WTC11 (cell line): ENCODE measurements at regions not wholly inside any gene's neighbourhood (a gene's known extent, or its start where the extent isn't known, plus 50 kb on each side); places are given as distances from the start of the nearest gene placed in this dataset.

Experiments
- ATAC-seq: fragments of 200-7000 bp; cut with Tn5 transposase; 2 replicates; pipeline ENCODE4 v1.10.0; 2021; ENCODE audit warnings: mild to moderate bottlenecking, moderate library complexity
- CTCF ChIA-PET: fragments of 300-600 bp; sonication (Branson Sonifier 250); formaldehyde crosslinking; loops from one replicate; lab custom pipeline; 2021; ENCODE audit warnings: antibody characterized with exemption; lab: Charles Lee
- POLR2A ChIA-PET: fragments of 350-600 bp; sonication (Branson Sonifier 250); formaldehyde crosslinking; loops from one replicate; lab custom pipeline; 2021; ENCODE audit warnings: antibody characterized with exemption; lab: Charles Lee
- DNase-seq: peaks from one replicate; pipeline ENCODE4 v3.0.0; 2021; ENCODE audit warnings: low spot score
- H3K27ac Mint-ChIP-seq: 2 replicates; pipeline ENCODE4 v1.8.0; 2021; ENCODE audit warnings: mixed read lengths
- H3K27me3 Mint-ChIP-seq: 2 replicates; pipeline ENCODE4 v1.8.0; 2021; ENCODE audit warnings: low read depth, mild to moderate bottlenecking, moderate library complexity, mixed read lengths
- H3K36me3 Mint-ChIP-seq: 2 replicates; pipeline ENCODE4 v1.8.0; 2021; ENCODE audit warnings: mixed read lengths
- H3K4me1 Mint-ChIP-seq: 2 replicates; pipeline ENCODE4 v1.8.0; 2022; ENCODE audit warnings: mixed read lengths
- H3K4me3 Mint-ChIP-seq: 2 replicates; pipeline ENCODE4 v1.8.0; 2021; ENCODE audit warnings: mild to moderate bottlenecking, moderate library complexity, mixed read lengths
- H3K9me3 Mint-ChIP-seq: 2 replicates; pipeline ENCODE4 v1.8.0; 2021; ENCODE audit warnings: mixed read lengths
- CBFB ChIP-seq: sonication (generic); formaldehyde crosslinking; IDR thresholded peaks from 2 replicates; pipeline ENCODE4 v1.8.1; 2022; ENCODE audit warnings: mild to moderate bottlenecking, low read depth, missing genetic modification reagents
- CREM ChIP-seq: sonication (generic); formaldehyde crosslinking; IDR thresholded peaks from 2 replicates; pipeline ENCODE4 v1.8.1; 2022; ENCODE audit warnings: mild to moderate bottlenecking, missing genetic modification reagents, moderate library complexity
- FOXK1 ChIP-seq: sonication (generic); formaldehyde crosslinking; IDR thresholded peaks from 2 replicates; pipeline ENCODE4 v1.8.0; 2022; ENCODE audit warnings: mild to moderate bottlenecking, moderate library complexity, missing genetic modification reagents
- GTF2I ChIP-seq: fragments of 250-450 bp; sonication (Bioruptor Pico); conservative IDR thresholded peaks from 2 replicates; pipeline ENCODE4 v1.4.0; 2021; ENCODE audit warnings: mild to moderate bottlenecking
- JAZF1 ChIP-seq: fragments of 250-450 bp; sonication (Bioruptor Pico); IDR thresholded peaks from 2 replicates; pipeline ENCODE4 v1.9.0; 2021; ENCODE audit warnings: moderate library complexity, mild to moderate bottlenecking, inconsistent platforms
- KAT7 ChIP-seq: sonication (generic); formaldehyde crosslinking; IDR thresholded peaks from 2 replicates; pipeline ENCODE4 v1.8.1; 2023; ENCODE audit warnings: missing genetic modification reagents, mild to moderate bottlenecking, borderline replicate concordance
- NFATC4 ChIP-seq: fragments of 250-450 bp; sonication (Bioruptor Pico); IDR thresholded peaks from 2 replicates; pipeline ENCODE4 v1.9.0; 2021; ENCODE audit warnings: mild to moderate bottlenecking
- NFE2L1 ChIP-seq: sonication (generic); formaldehyde crosslinking; IDR thresholded peaks from 2 replicates; pipeline ENCODE4 v1.8.1; 2023; ENCODE audit warnings: missing genetic modification reagents
- NFYB ChIP-seq: sonication (generic); formaldehyde crosslinking; conservative IDR thresholded peaks from 2 replicates; pipeline ENCODE4 v1.8.0; 2022; ENCODE audit warnings: low read depth, missing genetic modification reagents
- NR3C1 ChIP-seq: sonication (generic); formaldehyde crosslinking; conservative IDR thresholded peaks from 2 replicates; pipeline ENCODE4 v1.8.1; 2023; ENCODE audit warnings: low read depth, mild to moderate bottlenecking, missing genetic modification reagents
- PRRX2 ChIP-seq: fragments of 250-450 bp; sonication (Bioruptor Pico); IDR thresholded peaks from 2 replicates; pipeline ENCODE4 v1.8.0; 2021; ENCODE audit warnings: mild to moderate bottlenecking
- SP1 ChIP-seq: sonication (generic); formaldehyde crosslinking; conservative IDR thresholded peaks from 2 replicates; pipeline ENCODE4 v1.8.1; 2022; ENCODE audit warnings: missing genetic modification reagents
- TEAD1 ChIP-seq: sonication (generic); formaldehyde crosslinking; IDR thresholded peaks from 2 replicates; pipeline ENCODE4 v1.8.0; 2022; ENCODE audit warnings: mild to moderate bottlenecking, missing genetic modification reagents
- TF ChIP-seq, protein P1 (sequence below): fragments of 250-450 bp; sonication (Bioruptor Pico); IDR thresholded peaks from 2 replicates; pipeline ENCODE4 v1.9.0; 2021; ENCODE audit warnings: moderate library complexity, mild to moderate bottlenecking, inconsistent platforms, borderline replicate concordance
- TF ChIP-seq, protein P2 (sequence below): fragments of 250-450 bp; sonication (Bioruptor Pico); IDR thresholded peaks from 2 replicates; pipeline ENCODE4 v1.9.0; 2021; ENCODE audit warnings: mild to moderate bottlenecking
- TF ChIP-seq, protein P3 (sequence below): sonication (generic); formaldehyde crosslinking; IDR thresholded peaks from 2 replicates; pipeline ENCODE4 v1.8.0; 2022; ENCODE audit warnings: mild to moderate bottlenecking, missing genetic modification reagents
- TF ChIP-seq, protein P4 (sequence below): sonication (generic); formaldehyde crosslinking; IDR thresholded peaks from 2 replicates; pipeline ENCODE4 v1.8.0; 2022; ENCODE audit warnings: mild to moderate bottlenecking, missing genetic modification reagents
- TF ChIP-seq, protein P5 (sequence below): sonication (generic); formaldehyde crosslinking; IDR thresholded peaks from 2 replicates; pipeline ENCODE4 v1.8.0; 2022; ENCODE audit warnings: mild to moderate bottlenecking, missing genetic modification reagents

DNA sequence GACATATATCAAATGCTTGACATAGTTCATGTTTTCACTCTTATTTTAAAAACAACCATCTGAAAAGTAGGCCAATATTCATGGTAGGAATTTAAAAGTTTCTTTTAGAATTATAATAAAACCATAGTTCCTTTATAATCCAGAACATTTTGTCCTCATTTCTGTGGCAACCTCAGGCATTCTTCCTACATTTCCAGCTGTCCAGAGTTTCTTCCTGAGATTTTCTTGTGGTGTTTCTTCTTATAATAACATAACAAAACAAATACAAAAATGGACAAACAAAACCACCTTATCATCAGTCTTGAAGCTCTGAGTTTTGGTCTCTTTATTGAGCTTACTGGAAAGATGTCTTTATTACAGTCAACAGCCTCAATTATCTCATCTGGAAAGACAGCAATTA, 2028.6 kb upstream of the CELF4 start:
- CTCF ChIA-PET: interaction anchor here (0.6 kb wide), 1 partner anchor 205 kb away, joined by 5 read pairs; no protein-coding TSS in a partner anchor
- no peak for ATAC-seq
- peaks cover 56% of the 10 kb centered on the region for H3K4me1 Mint-ChIP-seq

DNA sequence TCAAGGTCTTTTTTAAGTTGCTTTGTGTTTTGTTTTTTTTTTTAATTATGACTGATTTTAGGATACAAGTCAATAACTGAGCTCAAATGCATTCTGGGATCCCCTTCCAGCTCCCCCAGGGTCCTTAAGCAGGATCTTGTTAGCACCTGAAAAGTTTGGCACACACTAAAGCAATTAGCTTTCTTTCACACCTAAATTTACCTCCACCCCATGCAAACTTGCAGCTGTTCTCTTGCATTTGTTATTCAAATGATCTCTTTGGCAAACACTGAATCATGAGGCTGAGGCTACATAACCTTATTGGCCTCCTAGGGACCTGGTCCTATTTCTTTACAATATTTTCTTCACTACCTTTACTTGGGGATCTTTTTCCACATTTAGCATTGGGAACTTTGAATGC, 2026.1 kb upstream of the CELF4 start:
- ATAC-seq: peak; percentile 97
- peak overlapping the region; percentile 26 for H3K4me3 Mint-ChIP-seq
- H3K9me3 Mint-ChIP-seq: peaks cover 20% of the 10 kb centered on the region
- ChIA-PET CTCF (interaction anchor here (0.8 to 1.0 kb wide), 3 partner anchors 13 to 23 kb away, joined by 3 to 4 read pairs (median 3); no protein-coding TSS in a partner anchor), POLR2A (interaction anchor here (0.6 to 0.8 kb wide), 2 partner anchors 55 to 1574 kb away, joined by 3 read pairs; no protein-coding TSS in a partner anchor)
- H3K4me1 Mint-ChIP-seq: peaks cover 56% of the 10 kb centered on the region
- H3K27ac Mint-ChIP-seq: peak overlapping the region; percentile 80
- TF ChIP-seq JAZF1 (CRISPR knock-in tag) (no peak), TEAD1 (CRISPR knock-in tag) (peak; percentile 54; the same call in 1 of the 2 replicates), FOXK1 (CRISPR knock-in tag) (0 out of 2 replicates have a peak, but pooled peaks have one; percentile 21), NFE2L1 (CRISPR knock-in tag) (no peak)
- TF ChIP-seq, protein P1, sequence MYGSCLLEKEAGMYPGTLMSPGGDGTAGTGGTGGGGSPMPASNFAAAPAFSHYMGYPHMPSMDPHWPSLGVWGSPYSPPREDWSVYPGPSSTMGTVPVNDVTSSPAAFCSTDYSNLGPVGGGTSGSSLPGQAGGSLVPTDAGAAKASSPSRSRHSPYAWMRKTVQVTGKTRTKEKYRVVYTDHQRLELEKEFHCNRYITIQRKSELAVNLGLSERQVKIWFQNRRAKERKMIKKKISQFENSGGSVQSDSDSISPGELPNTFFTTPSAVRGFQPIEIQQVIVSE (CRISPR knock-in tag): no peak
- TF ChIP-seq, protein P2, sequence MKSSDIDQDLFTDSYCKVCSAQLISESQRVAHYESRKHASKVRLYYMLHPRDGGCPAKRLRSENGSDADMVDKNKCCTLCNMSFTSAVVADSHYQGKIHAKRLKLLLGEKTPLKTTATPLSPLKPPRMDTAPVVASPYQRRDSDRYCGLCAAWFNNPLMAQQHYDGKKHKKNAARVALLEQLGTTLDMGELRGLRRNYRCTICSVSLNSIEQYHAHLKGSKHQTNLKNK (CRISPR knock-in tag): no peak
- H3K27me3 Mint-ChIP-seq: no peaks in the 10 kb centered on the region
- peaks cover 20% of the 10 kb centered on the region for H3K36me3 Mint-ChIP-seq
- DNase-seq: no peak

More for the DNA sequence above, 2028.6 kb upstream of the CELF4 start:
- no peak for DNase-seq
- TF ChIP-seq PRRX2 (no peak), SP1 (CRISPR knock-in tag) (no peak)
- H3K4me3 Mint-ChIP-seq: no peak overlapping the region
- no peaks in the 10 kb centered on the region for H3K27me3 Mint-ChIP-seq
- peaks cover 20% of the 10 kb centered on the region for H3K9me3 Mint-ChIP-seq
- POLR2A ChIA-PET: no interaction called here
- no peak overlapping the region for H3K27ac Mint-ChIP-seq
- peaks cover 20% of the 10 kb centered on the region for H3K36me3 Mint-ChIP-seq

DNA sequence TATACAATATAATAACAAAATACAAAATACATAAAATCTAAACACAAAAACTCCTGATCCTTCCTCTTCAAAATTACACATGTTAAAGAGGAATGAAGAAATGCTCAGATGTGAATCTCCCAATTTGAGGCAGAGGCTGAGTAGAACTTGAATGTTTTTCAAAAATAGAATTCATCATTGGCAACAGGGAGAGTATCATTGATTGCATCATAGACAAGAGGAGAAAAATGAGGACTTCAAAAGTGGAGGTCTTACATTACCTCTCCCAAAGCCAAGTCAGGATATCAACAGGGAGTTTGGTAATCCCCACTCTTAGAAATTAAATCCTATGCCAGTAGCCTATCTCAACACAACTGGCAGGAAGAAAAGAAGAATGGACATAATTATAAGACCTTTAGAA, 2023.9 kb upstream of the CELF4 start:
- POLR2A ChIA-PET: no interaction called here
- H3K27ac Mint-ChIP-seq: peak overlapping the region; percentile 15; the same call in 1 of the 2 replicates
- H3K9me3 Mint-ChIP-seq: peaks cover 11% of the 10 kb centered on the region
- DNase-seq (no peak), ATAC-seq (no peak)
- peaks cover 59% of the 10 kb centered on the region for H3K4me1 Mint-ChIP-seq
- H3K36me3 Mint-ChIP-seq: peaks cover 10% of the 10 kb centered on the region
- no peak overlapping the region for H3K4me3 Mint-ChIP-seq
- TF ChIP-seq, protein P1 (CRISPR knock-in tag): no peak
- TF ChIP-seq, protein P3, sequence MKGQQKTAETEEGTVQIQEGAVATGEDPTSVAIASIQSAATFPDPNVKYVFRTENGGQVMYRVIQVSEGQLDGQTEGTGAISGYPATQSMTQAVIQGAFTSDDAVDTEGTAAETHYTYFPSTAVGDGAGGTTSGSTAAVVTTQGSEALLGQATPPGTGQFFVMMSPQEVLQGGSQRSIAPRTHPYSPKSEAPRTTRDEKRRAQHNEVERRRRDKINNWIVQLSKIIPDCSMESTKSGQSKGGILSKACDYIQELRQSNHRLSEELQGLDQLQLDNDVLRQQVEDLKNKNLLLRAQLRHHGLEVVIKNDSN (CRISPR knock-in tag): no peak
- TF ChIP-seq CBFB (no peak), KAT7 (CRISPR knock-in tag) (no peak), GTF2I (no peak), CREM (CRISPR knock-in tag) (no peak), NR3C1 (CRISPR knock-in tag) (no peak)
- TF ChIP-seq, protein P4, sequence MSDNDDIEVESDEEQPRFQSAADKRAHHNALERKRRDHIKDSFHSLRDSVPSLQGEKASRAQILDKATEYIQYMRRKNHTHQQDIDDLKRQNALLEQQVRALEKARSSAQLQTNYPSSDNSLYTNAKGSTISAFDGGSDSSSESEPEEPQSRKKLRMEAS (CRISPR knock-in tag): no peak
- TF ChIP-seq, protein P2 (CRISPR knock-in tag): no peak
- H3K27me3 Mint-ChIP-seq: no peaks in the 10 kb centered on the region; the same call in 1 of the 2 replicates
- CTCF ChIA-PET: no interaction called here

DNA sequence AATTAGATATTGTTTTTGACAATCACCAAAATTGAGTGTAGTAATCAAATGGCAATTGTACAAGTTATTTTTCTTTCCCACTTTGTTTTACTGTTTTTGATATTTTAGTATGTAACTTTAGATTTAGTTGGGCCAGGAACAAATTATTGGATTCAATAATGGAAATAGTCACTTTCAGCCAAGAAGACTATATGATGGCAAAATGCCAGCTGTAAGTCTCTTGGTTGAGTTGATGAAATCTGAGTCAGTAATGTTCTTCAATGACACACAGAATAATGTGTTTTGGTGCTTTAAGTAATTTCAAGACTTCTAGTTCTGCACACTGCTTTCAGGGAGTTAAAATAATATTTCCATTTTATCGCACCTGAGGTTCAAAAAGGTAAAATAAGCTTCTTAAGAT, 2022.0 kb upstream of the CELF4 start:
- TF ChIP-seq NFYB (CRISPR knock-in tag) (no peak), NFATC4 (CRISPR knock-in tag) (no peak)
- TF ChIP-seq, protein P5, sequence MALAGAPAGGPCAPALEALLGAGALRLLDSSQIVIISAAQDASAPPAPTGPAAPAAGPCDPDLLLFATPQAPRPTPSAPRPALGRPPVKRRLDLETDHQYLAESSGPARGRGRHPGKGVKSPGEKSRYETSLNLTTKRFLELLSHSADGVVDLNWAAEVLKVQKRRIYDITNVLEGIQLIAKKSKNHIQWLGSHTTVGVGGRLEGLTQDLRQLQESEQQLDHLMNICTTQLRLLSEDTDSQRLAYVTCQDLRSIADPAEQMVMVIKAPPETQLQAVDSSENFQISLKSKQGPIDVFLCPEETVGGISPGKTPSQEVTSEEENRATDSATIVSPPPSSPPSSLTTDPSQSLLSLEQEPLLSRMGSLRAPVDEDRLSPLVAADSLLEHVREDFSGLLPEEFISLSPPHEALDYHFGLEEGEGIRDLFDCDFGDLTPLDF (CRISPR knock-in tag): no peak
- H3K4me3 Mint-ChIP-seq: no peak overlapping the region
- ChIA-PET CTCF (no interaction called here), POLR2A (no interaction called here)
- H3K9me3 Mint-ChIP-seq: no peaks in the 10 kb centered on the region
- DNase-seq (no peak), ATAC-seq (no peak)
- peaks cover 59% of the 10 kb centered on the region for H3K4me1 Mint-ChIP-seq
- H3K27ac Mint-ChIP-seq: no peak overlapping the region
- H3K27me3 Mint-ChIP-seq: no peaks in the 10 kb centered on the region; the same call in 1 of the 2 replicates
- H3K36me3 Mint-ChIP-seq: no peaks in the 10 kb centered on the region
